HL-60 (cell line): ENCODE measurements at regions not wholly inside any gene's neighbourhood (a gene's known extent, or its start where the extent isn't known, plus 50 kb on each side); places are given as distances from the start of the nearest gene placed in this dataset.

Experiments
- DNase-seq, 2 experiments: peaks; one replicate each; pipeline ENCODE4 v3.0.0-alpha.2; 2010 to 2020; ENCODE audit warnings: low read depth in 1 of 2, low spot score in 1 of 2
- H3K27ac ChIP-seq: fragments of 250-450 bp; sonication (Bioruptor Pico); replicated peaks from 2 replicates; pipeline ENCODE4 v1.5.1; 2020; ENCODE audit warnings: mild to moderate bottlenecking, moderate library complexity
- H3K27me3 ChIP-seq: fragments of 250-450 bp; sonication (Bioruptor Pico); 2 replicates; pipeline ENCODE4 v1.5.1; 2021; ENCODE audit warnings: mild to moderate bottlenecking, moderate library complexity; ENCODE audit not compliant: insufficient read depth, poor library complexity, severe bottlenecking
- H3K4me3 ChIP-seq: replicated peaks from 2 replicates; pipeline ENCODE4 v1.5.1; 2011; ENCODE audit warnings: mild to moderate bottlenecking, control low read depth, low read length; ENCODE audit not compliant: insufficient read depth
- GABPA ChIP-seq: IDR thresholded peaks from 2 replicates; pipeline ENCODE4 v1.6.1; 2012; ENCODE audit warnings: low read depth
- POLR2AphosphoS5 ChIP-seq: IDR thresholded peaks from 2 replicates; pipeline ENCODE4 v1.6.1; 2012; ENCODE audit warnings: low read depth
- REST ChIP-seq: IDR thresholded peaks from 2 replicates; pipeline ENCODE4 v1.6.1; 2012; ENCODE audit warnings: low read depth; ENCODE audit not compliant: insufficient replicate concordance
- SPI1 ChIP-seq: IDR thresholded peaks from 2 replicates; pipeline ENCODE4 v1.6.1; 2012; ENCODE audit warnings: low read depth, mild to moderate bottlenecking, borderline replicate concordance
- TF ChIP-seq, protein P1 (sequence below): IDR thresholded peaks from one replicate; pipeline ENCODE4 v1.5.1; 2011; ENCODE audit warnings: low read length, control low read depth, inconsistent platforms; ENCODE audit not compliant: insufficient read depth

- H3K27ac ChIP-seq = no peak overlapping the region
- no peak overlapping the region for H3K4me3 ChIP-seq
- H3K27me3 ChIP-seq = no peaks in the 10 kb centered on the region
- TF ChIP-seq, protein P1, sequence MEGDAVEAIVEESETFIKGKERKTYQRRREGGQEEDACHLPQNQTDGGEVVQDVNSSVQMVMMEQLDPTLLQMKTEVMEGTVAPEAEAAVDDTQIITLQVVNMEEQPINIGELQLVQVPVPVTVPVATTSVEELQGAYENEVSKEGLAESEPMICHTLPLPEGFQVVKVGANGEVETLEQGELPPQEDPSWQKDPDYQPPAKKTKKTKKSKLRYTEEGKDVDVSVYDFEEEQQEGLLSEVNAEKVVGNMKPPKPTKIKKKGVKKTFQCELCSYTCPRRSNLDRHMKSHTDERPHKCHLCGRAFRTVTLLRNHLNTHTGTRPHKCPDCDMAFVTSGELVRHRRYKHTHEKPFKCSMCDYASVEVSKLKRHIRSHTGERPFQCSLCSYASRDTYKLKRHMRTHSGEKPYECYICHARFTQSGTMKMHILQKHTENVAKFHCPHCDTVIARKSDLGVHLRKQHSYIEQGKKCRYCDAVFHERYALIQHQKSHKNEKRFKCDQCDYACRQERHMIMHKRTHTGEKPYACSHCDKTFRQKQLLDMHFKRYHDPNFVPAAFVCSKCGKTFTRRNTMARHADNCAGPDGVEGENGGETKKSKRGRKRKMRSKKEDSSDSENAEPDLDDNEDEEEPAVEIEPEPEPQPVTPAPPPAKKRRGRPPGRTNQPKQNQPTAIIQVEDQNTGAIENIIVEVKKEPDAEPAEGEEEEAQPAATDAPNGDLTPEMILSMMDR = no peak
- TF ChIP-seq POLR2AphosphoS5 (no peak), REST (no peak), GABPA (no peak), SPI1 (no peak)
- DNase-seq = no peak
Observed at GRCh38 chr2:194095359-194095758, 1561.7 kb upstream of the SLC39A10 start.

DNA sequence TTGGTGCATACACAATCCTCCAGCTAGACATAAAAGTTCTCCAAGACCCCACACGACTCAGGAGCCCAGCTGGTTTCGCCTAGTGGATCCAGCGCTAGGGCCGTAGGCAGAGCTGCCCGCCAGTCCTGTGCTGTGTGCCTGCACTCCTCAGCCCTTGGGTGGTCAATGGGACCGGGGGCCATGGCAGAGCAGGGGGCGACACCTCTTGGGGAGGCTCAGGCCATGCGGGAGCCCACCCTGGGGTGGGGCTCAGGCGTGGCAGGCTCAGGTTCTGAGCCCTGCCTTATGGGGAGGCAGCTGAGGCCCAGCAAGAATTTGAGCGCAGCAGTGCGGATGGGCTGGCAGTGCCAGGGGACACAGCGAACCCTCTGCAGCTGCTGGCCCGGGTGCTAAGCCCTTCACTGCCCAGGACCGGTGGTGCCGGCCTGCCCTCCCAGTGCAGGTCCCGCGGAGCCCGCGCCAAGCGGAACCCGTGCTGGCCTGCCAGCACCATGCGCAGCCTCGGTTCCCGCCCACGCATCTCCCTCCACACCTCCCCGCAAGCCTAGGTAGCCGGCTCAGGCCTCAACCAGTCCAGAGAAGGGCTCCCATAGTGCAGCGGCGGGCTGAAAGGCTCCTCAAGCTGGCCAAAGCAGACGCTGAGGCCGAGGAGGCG, 1566.6 kb upstream of the SLC39A10 start:
- H3K27ac ChIP-seq = no peak overlapping the region
- no peak overlapping the region for H3K4me3 ChIP-seq
- no peak for DNase-seq
- TF ChIP-seq REST = no peak
- H3K27me3 ChIP-seq = no peaks in the 10 kb centered on the region

- no peak for DNase-seq
- H3K4me3 ChIP-seq = no peak overlapping the region
- H3K27ac ChIP-seq = no peak overlapping the region
- TF ChIP-seq REST (no peak), POLR2AphosphoS5 (no peak), SPI1 (no peak), GABPA (no peak)
- TF ChIP-seq, protein P1 = no peak
- H3K27me3 ChIP-seq = no peaks in the 10 kb centered on the region
Observed at GRCh38 chr2:194087089-194087958, 1569.7 kb upstream of the SLC39A10 start.
